HG03196 (cell line): ENCODE measurements at regions not wholly inside any gene's neighbourhood (a gene's known extent, or its start where the extent isn't known, plus 50 kb on each side); places are given as distances from the start of the nearest gene placed in this dataset.

ENCODE experiments used
- ATAC-seq: cut with Tn5 transposase; IDR thresholded peaks from one replicate; pipeline ENCODE4 v1.9.1; 2021; ENCODE audit not compliant: unreplicated experiment

- ATAC-seq, result no peak
Observed at GRCh38 chr9:32837551-32838058, 54.3 kb downstream of the TMEM215 start.

- peak; percentile 52 for ATAC-seq
Observed at GRCh38 chr9:32839013-32839885, 55.9 kb downstream of the TMEM215 start.

GRCh38 chr9:32841314-32841713, 58.0 kb downstream of the TMEM215 start:
- ATAC-seq, result no peak

- no peak for ATAC-seq
Observed at GRCh38 chr9:32843295-32843694, 60.0 kb downstream of the TMEM215 start.

GRCh38 chr9:32844259-32844658, 60.9 kb downstream of the TMEM215 start:
- no peak for ATAC-seq

GRCh38 chr9:32854271-32854670, 70.9 kb downstream of the TMEM215 start:
- ATAC-seq, result no peak

GRCh38 chr9:32855752-32856151, 72.4 kb downstream of the TMEM215 start:
- ATAC-seq, result no peak

- ATAC-seq, result no peak
Observed at GRCh38 chr9:32863291-32863690, 80.0 kb downstream of the TMEM215 start.

GRCh38 chr9:32864971-32865370, 81.6 kb downstream of the TMEM215 start:
- no peak for ATAC-seq

GRCh38 chr9:32866273-32866672, 82.9 kb downstream of the TMEM215 start:
- ATAC-seq, result no peak

GRCh38 chr9:32867026-32867425, 83.7 kb downstream of the TMEM215 start:
- ATAC-seq, result no peak

GRCh38 chr9:32867601-32868204, 84.4 kb downstream of the TMEM215 start:
- ATAC-seq, result no peak

GRCh38 chr9:32869404-32869803, 86.1 kb downstream of the TMEM215 start:
- no peak for ATAC-seq

GRCh38 chr9:32873131-32873530, 89.8 kb downstream of the TMEM215 start:
- no peak for ATAC-seq

GRCh38 chr9:32873553-32873952, 90.2 kb downstream of the TMEM215 start:
- no peak for ATAC-seq

- no peak for ATAC-seq
Observed at GRCh38 chr9:32875242-32875641, 91.9 kb downstream of the TMEM215 start.

- ATAC-seq, result no peak
Observed at GRCh38 chr9:32875748-32876147, 92.4 kb downstream of the TMEM215 start.

GRCh38 chr9:32877103-32877502, 93.8 kb downstream of the TMEM215 start:
- no peak for ATAC-seq

GRCh38 chr9:32877639-32878217, 94.4 kb downstream of the TMEM215 start:
- ATAC-seq, result no peak

GRCh38 chr9:32879335-32879734, 96.0 kb downstream of the TMEM215 start:
- no peak for ATAC-seq

- ATAC-seq, result no peak
Observed at GRCh38 chr9:32881948-32882347, 98.6 kb downstream of the TMEM215 start.

- ATAC-seq, result no peak
Observed at GRCh38 chr9:32882705-32883104, 99.4 kb downstream of the TMEM215 start.
